Stomach (tissue), 8 donors: ENCODE measurements at regions not wholly inside any gene's neighbourhood (a gene's known extent, or its start where the extent isn't known, plus 50 kb on each side); places are given as distances from the start of the nearest gene placed in this dataset.

Experiments used
- DNase-seq, 2 donors: peaks; one replicate each; pipeline versions ENCODE4 v3.0.0 to v3.0.0-alpha.2; 2013 to 2019
- H3K27ac ChIP-seq, 5 donors: fragments of 200-600 bp in 4 of 5; sonication (generic) in 4 of 5; one replicate each; pipeline ENCODE4 v1.5.1; 2013 to 2019; ENCODE audit warnings: mild to moderate bottlenecking in 1 of 5, moderate library complexity in 1 of 5
- H3K27me3 ChIP-seq, 3 donors: fragments of 200-600 bp; sonication (generic); one replicate each; pipeline ENCODE4 v1.5.1; 2017 to 2019; ENCODE audit warnings: mixed run types in 1 of 3
- H3K36me3 ChIP-seq, 4 donors: fragments of 200-600 bp; sonication (generic); 1 replicate in 3 of 4; 2 replicates in 1 of 4; pipeline ENCODE4 v1.5.1; 2016 to 2019
- H3K4me1 ChIP-seq, 4 donors: fragments of 200-600 bp; sonication (generic); one replicate each; pipeline ENCODE4 v1.5.1; 2016 to 2019
- H3K4me3 ChIP-seq, 4 donors: fragments of 200-600 bp; sonication (generic) in 3 of 4; one replicate each; pipeline ENCODE4 v1.5.1; 2016 to 2019; ENCODE audit warnings: mild to moderate bottlenecking in 1 of 4
- H3K9me3 ChIP-seq, 4 donors: fragments of 200-600 bp; sonication (generic); one replicate each; pipeline ENCODE4 v1.5.1; 2016 to 2019
- EP300 ChIP-seq: sonication (generic); formaldehyde crosslinking; IDR thresholded peaks from one replicate; pipeline ENCODE4 v1.6.1; 2017; ENCODE audit warnings: antibody characterized with exemption
- POLR2A ChIP-seq, 4 donors: fragments of 450-650 bp; IDR thresholded peaks; one replicate each; pipeline ENCODE4 v1.6.1; 2016; ENCODE audit warnings: antibody characterized with exemption in 4 of 4, control low read depth in 2 of 4, mild to moderate bottlenecking in 1 of 4, moderate library complexity in 1 of 4
- POLR2AphosphoS5 ChIP-seq, 3 donors: sonication (generic); formaldehyde crosslinking; IDR thresholded peaks; one replicate each; pipeline ENCODE4 v1.6.1; 2016; ENCODE audit warnings: antibody characterized with exemption in 3 of 3
- WGBS, 5 donors: extraction: QIAGEN DNeasy Blood & Tissue Kit in 3 of 5; methylation state at CpG; one replicate each; pipeline versions ENCODE4 v1.1.5 to v1.1.7; 2013 to 2018; 5-methylcytosine and 5-hydroxymethylcytosine counted together
- intact Hi-C: fragments of 100-400 bp; cut with DNase I; formaldehyde crosslinking; loops from one replicate; pipeline ENCODE4 v1.15.1; 2023; ENCODE audit warnings: low total_unique reads
- TF ChIP-seq, protein P1 (sequence below), 7 experiments: fragments of 450-650 bp in 4 of 7; fragments of 200-600 bp in 3 of 7; sonication (generic) in 3 of 7; IDR thresholded peaks; one replicate each; pipeline ENCODE4 v1.5.1; 2016 to 2019; ENCODE audit warnings: antibody characterized with exemption in 7 of 7, control low read depth in 2 of 7, mild to moderate bottlenecking in 1 of 7
- donor health status: healthy with polysubstance abuse.
- donor health status: Bipolar disorder and iron deficiency.
- donor health status: healthy.

GRCh38 chr10:64619102-64619501 lies 1097.9 kb downstream of the REEP3 start:
- Histone ChIP-seq H3K27me3 (no peaks in the 10 kb centered on the region), H3K4me1 (no peaks in the 10 kb centered on the region), H3K27ac (no peak overlapping the region), H3K4me3 (no peak overlapping the region), H3K36me3 (no peaks in the 10 kb centered on the region), H3K9me3 (no peaks in the 10 kb centered on the region)
- no peak for DNase-seq
- 43 to 66% (median 63%) methylated on average over 2 of the region's 2 CpGs for WGBS, 5 donors
- TF ChIP-seq EP300 (no peak), POLR2A (IDR thresholded peaks at IDR 0.05) (no peak), POLR2AphosphoS5 (IDR thresholded peaks at IDR 0.05) (no peak)
- TF ChIP-seq, protein P1, sequence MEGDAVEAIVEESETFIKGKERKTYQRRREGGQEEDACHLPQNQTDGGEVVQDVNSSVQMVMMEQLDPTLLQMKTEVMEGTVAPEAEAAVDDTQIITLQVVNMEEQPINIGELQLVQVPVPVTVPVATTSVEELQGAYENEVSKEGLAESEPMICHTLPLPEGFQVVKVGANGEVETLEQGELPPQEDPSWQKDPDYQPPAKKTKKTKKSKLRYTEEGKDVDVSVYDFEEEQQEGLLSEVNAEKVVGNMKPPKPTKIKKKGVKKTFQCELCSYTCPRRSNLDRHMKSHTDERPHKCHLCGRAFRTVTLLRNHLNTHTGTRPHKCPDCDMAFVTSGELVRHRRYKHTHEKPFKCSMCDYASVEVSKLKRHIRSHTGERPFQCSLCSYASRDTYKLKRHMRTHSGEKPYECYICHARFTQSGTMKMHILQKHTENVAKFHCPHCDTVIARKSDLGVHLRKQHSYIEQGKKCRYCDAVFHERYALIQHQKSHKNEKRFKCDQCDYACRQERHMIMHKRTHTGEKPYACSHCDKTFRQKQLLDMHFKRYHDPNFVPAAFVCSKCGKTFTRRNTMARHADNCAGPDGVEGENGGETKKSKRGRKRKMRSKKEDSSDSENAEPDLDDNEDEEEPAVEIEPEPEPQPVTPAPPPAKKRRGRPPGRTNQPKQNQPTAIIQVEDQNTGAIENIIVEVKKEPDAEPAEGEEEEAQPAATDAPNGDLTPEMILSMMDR (IDR thresholded peaks at IDR 0.05): no peak
- intact Hi-C loops: no loop called here

GRCh38 chr10:64626924-64627323 lies 1105.7 kb downstream of the REEP3 start:
- Histone ChIP-seq H3K4me1 (no peaks in the 10 kb centered on the region), H3K9me3 (peaks cover 0 to 9% (median 4%) of the 10 kb centered on the region in 4 donors), H3K36me3 (no peaks in the 10 kb centered on the region), H3K27ac (no peak overlapping the region), H3K4me3 (no peak overlapping the region), H3K27me3 (no peaks in the 10 kb centered on the region)
- no peak for DNase-seq
- TF ChIP-seq EP300 (no peak), POLR2AphosphoS5 (IDR thresholded peaks at IDR 0.05) (no peak), POLR2A (IDR thresholded peaks at IDR 0.05) (no peak)
- TF ChIP-seq, protein P1 (IDR thresholded peaks at IDR 0.05): no peak
- intact Hi-C loops: no loop called here
- 80 to 97% (median 92%) methylated on average over 1 of the region's 1 CpG for WGBS, 5 donors

DNA sequence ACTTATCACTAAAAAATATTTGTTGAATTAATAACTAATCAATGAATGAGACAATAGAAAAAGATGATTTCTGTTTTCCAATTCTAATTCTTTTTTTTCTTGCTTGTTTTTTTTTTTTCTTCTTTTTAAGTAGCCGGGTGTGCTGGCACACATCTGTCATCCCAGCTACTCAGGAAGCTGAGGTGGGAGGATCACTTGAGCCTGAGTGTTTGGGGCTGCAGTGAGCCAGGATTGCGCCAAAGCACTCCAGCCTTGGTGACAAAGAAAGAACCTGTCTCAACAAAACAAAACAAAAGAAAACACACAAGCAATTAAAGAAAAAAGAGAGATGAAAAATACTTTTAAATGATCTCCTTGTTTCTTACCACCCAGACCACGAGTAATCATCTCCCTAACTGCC lies 1109.3 kb downstream of the REEP3 start:
- H3K36me3 ChIP-seq: no peaks in the 10 kb centered on the region
- no peak overlapping the region for H3K4me3 ChIP-seq
- H3K27me3 ChIP-seq: no peaks in the 10 kb centered on the region
- DNase-seq: no peak
- peaks cover 0 to 9% (median 4%) of the 10 kb centered on the region in 4 donors for H3K9me3 ChIP-seq
- 36 to 48% (median 42%) methylated on average over 3 of the region's 3 CpGs for WGBS, 5 donors
- H3K4me1 ChIP-seq: no peaks in the 10 kb centered on the region
- no peak for TF ChIP-seq POLR2A (IDR thresholded peaks at IDR 0.05)
- TF ChIP-seq, protein P1 (IDR thresholded peaks at IDR 0.05): no peak
- no peak for TF ChIP-seq EP300
- no peak for TF ChIP-seq POLR2AphosphoS5 (IDR thresholded peaks at IDR 0.05)
- H3K27ac ChIP-seq: no peak overlapping the region
- intact Hi-C loops: no loop called here

- Histone ChIP-seq H3K9me3 (no peaks in the 10 kb centered on the region), H3K4me1 (no peaks in the 10 kb centered on the region), H3K36me3 (no peaks in the 10 kb centered on the region), H3K27me3 (no peaks in the 10 kb centered on the region), H3K27ac (no peak overlapping the region), H3K4me3 (no peak overlapping the region)
- no peak for DNase-seq
- TF ChIP-seq POLR2AphosphoS5 (IDR thresholded peaks at IDR 0.05) (no peak), POLR2A (IDR thresholded peaks at IDR 0.05) (no peak), EP300 (no peak)
- TF ChIP-seq, protein P1 (IDR thresholded peaks at IDR 0.05): no peak
- intact Hi-C loops: no loop called here
These were observed 1114.7 kb downstream of the REEP3 start for GRCh38 chr10:64635906-64636305.
